ENCODE measurements at regions not wholly inside any gene's neighbourhood (a gene's known extent, or its start where the extent isn't known, plus 50 kb on each side); places are given as distances from the start of the nearest gene placed in this dataset.

- no peak for DNase-seq (ENCODE audit: low read depth, low spot score)
- POLR2A ChIA-PET, result no interaction called here
- dilution Hi-C loops (cut with MboI; ENCODE audit: extremely low pct_ligation_motif_present, low sequenced_read_pairs), result no loop called here
- Histone ChIP-seq H3K27ac (ENCODE audit: insufficient read depth, low read depth, low read length) (no peak overlapping the region), H3K36me3 (ENCODE audit: control insufficient read depth in 2 of 2, extremely low read depth in 1 of 2, insufficient read depth in 2 of 2, low read length in 2 of 2) (no peaks in the 10 kb centered on the region), H4K20me1 (replicated peaks; ENCODE audit: control insufficient read depth, extremely low read depth, insufficient read depth, low read length) (no peaks in the 10 kb centered on the region), H3K79me2 (ENCODE audit: control insufficient read depth, insufficient read depth, low read length) (no peaks in the 10 kb centered on the region), H3K9ac (replicated peaks; ENCODE audit: extremely low read depth, insufficient read depth, low read length) (no peak overlapping the region), H2AFZ (ENCODE audit: low read depth, low read length) (no peak overlapping the region), H3K27me3 (ENCODE audit: control insufficient read depth in 2 of 2, insufficient read depth in 2 of 2, low read length in 2 of 2) (no peaks in the 10 kb centered on the region), H3K9me1 (replicated peaks; ENCODE audit: control insufficient read depth, extremely low read depth, insufficient read depth, low read length) (no peaks in the 10 kb centered on the region), H3K4me1 (ENCODE audit: control insufficient read depth, extremely low read depth, insufficient read depth, low read length) (no peaks in the 10 kb centered on the region), H3K4me2 (ENCODE audit: insufficient read depth, low read length) (no peak overlapping the region), H3K4me3 (replicated peaks in 1 of 3; ENCODE audit: insufficient read depth in 1 of 3, low read depth in 1 of 3, low read length in 3 of 3) (no peak overlapping the region), H3K9me3 (replicated peaks; ENCODE audit: control insufficient read depth, insufficient read depth, low read length) (no peaks in the 10 kb centered on the region)
- BruUV-seq (replicated peaks), result no TSS peak
- CTCF ChIA-PET, result interaction anchor here (1.4 kb wide), 1 partner anchor 10 kb away, joined by 8 read pairs; no protein-coding TSS in a partner anchor
- intact Hi-C loops (cut with micrococcal nuclease), result no loop called here
- FAIRE-seq, result no peak
- TF ChIP-seq MYC (IDR thresholded peaks at IDR 0.05; ENCODE audit: low read depth, low read length), result no peak
- no peak for TF ChIP-seq FOS (IDR thresholded peaks at IDR 0.05; ENCODE audit: borderline replicate concordance, insufficient read depth, low read length)
- TF ChIP-seq JUN (IDR thresholded peaks at IDR 0.05; ENCODE audit: borderline replicate concordance, insufficient read depth, insufficient read length, low read depth), result no peak
- TF ChIP-seq EZH2 (IDR thresholded peaks at IDR 0.05; ENCODE audit: borderline replicate concordance, low read depth, low read length, severe bottlenecking), result no peak
- no peak for TF ChIP-seq POLR2AphosphoS5 (IDR thresholded peaks at IDR 0.05; ENCODE audit: insufficient read depth, low read depth, low read length)
- TF ChIP-seq GATA2 (IDR thresholded peaks at IDR 0.05; ENCODE audit: insufficient read depth, insufficient read length, low read depth, low read length), result no peak
- TF ChIP-seq POLR2A (IDR thresholded peaks at IDR 0.05; ENCODE audit: low read depth, low read length), result no peak
- TF ChIP-seq, protein P1, sequence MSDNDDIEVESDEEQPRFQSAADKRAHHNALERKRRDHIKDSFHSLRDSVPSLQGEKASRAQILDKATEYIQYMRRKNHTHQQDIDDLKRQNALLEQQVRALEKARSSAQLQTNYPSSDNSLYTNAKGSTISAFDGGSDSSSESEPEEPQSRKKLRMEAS (IDR thresholded peaks at IDR 0.05; ENCODE audit: insufficient read depth, insufficient read length), result no peak
- TF ChIP-seq, protein P2, sequence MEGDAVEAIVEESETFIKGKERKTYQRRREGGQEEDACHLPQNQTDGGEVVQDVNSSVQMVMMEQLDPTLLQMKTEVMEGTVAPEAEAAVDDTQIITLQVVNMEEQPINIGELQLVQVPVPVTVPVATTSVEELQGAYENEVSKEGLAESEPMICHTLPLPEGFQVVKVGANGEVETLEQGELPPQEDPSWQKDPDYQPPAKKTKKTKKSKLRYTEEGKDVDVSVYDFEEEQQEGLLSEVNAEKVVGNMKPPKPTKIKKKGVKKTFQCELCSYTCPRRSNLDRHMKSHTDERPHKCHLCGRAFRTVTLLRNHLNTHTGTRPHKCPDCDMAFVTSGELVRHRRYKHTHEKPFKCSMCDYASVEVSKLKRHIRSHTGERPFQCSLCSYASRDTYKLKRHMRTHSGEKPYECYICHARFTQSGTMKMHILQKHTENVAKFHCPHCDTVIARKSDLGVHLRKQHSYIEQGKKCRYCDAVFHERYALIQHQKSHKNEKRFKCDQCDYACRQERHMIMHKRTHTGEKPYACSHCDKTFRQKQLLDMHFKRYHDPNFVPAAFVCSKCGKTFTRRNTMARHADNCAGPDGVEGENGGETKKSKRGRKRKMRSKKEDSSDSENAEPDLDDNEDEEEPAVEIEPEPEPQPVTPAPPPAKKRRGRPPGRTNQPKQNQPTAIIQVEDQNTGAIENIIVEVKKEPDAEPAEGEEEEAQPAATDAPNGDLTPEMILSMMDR (IDR thresholded peaks at IDR 0.05; ENCODE audit: extremely low read depth in 1 of 2, insufficient read depth in 1 of 2, low read depth in 1 of 2, low read length in 2 of 2), result no peak
Observed at GRCh38 chr17:72566671-72567484, 446.1 kb downstream of the SOX9 start.
